ENCODE measurements at regions not wholly inside any gene's neighbourhood (a gene's known extent, or its start where the extent isn't known, plus 50 kb on each side); places are given as distances from the start of the nearest gene placed in this dataset.

DNA sequence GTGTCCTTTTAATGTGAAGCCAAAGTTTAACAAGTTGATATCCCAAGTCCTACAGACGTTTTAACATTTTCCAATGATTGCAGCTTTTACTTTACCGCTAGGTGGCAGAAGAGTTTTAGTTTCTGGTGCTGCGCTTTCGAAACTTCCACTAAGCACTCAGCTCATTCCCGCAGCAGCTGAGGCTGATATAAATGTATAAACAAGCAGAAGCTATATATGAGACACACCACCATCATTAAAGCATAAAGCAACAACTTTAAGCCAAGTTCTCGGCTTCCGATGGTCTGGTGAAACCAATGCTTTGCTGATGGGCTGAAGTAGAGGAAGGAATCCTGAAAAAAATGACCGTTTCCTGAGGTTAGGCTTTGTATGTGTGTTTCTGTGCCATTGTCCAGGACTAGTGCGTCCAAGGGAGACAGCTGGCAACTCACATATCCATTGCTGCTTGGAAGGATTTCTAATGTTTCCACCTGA, 753.9 kb downstream of the OLFM4 start:
- H3K4me1 ChIP-seq (ENCODE audit: low read depth) = peaks cover 7% of the 10 kb centered on the region

DNA sequence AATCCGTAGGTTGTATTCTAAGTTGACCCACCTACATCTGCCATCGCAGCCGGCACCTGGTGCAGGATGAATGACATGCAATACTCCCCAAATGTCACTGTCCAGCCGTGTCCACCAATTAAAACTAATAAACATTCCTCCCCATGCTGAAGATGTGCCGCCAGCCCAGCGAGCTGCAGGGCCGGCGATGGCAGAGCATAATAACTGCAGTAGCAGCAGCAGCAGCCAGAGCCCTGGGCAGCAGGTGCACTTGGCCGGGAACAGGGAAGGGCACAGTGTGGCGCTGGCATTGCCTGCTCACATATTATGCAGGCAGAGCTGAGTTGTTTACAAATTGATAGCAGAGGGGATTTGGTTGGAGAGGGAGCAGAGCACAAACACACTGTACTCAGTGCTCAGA, 754.9 kb downstream of the OLFM4 start:
- Histone ChIP-seq H3K27ac (no peak overlapping the region), H3K9me3 (ENCODE audit: low read depth) (no peaks in the 10 kb centered on the region), H3K4me1 (ENCODE audit: low read depth) (peaks cover 4% of the 10 kb centered on the region), H3K4me3 (no peak overlapping the region), H3K36me3 (no peaks in the 10 kb centered on the region), H3K27me3 (no peaks in the 10 kb centered on the region)
- TF ChIP-seq, protein P1, sequence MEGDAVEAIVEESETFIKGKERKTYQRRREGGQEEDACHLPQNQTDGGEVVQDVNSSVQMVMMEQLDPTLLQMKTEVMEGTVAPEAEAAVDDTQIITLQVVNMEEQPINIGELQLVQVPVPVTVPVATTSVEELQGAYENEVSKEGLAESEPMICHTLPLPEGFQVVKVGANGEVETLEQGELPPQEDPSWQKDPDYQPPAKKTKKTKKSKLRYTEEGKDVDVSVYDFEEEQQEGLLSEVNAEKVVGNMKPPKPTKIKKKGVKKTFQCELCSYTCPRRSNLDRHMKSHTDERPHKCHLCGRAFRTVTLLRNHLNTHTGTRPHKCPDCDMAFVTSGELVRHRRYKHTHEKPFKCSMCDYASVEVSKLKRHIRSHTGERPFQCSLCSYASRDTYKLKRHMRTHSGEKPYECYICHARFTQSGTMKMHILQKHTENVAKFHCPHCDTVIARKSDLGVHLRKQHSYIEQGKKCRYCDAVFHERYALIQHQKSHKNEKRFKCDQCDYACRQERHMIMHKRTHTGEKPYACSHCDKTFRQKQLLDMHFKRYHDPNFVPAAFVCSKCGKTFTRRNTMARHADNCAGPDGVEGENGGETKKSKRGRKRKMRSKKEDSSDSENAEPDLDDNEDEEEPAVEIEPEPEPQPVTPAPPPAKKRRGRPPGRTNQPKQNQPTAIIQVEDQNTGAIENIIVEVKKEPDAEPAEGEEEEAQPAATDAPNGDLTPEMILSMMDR (IDR thresholded peaks at IDR 0.05; ENCODE audit: low read depth, low read length) = no peak
- no peak for DNase-seq (ENCODE audit: low read depth in 1 of 2, low spot score in 1 of 2)

More for the DNA sequence above, 753.9 kb downstream of the OLFM4 start:
- Histone ChIP-seq H3K36me3 (no peaks in the 10 kb centered on the region), H3K4me3 (peak overlapping the region; percentile 2), H3K27me3 (no peaks in the 10 kb centered on the region), H3K27ac (no peak overlapping the region), H3K9me3 (ENCODE audit: low read depth) (no peaks in the 10 kb centered on the region)
- TF ChIP-seq, protein P1 (IDR thresholded peaks at IDR 0.05; ENCODE audit: low read depth, low read length) = peak; percentile 75
- peak; percentile 62 to 84 for DNase-seq (ENCODE audit: low read depth in 1 of 2, low spot score in 1 of 2)

GRCh38 chr13:53788286-53788685, 759.7 kb downstream of the OLFM4 start:
- TF ChIP-seq, protein P1 (IDR thresholded peaks at IDR 0.05; ENCODE audit: low read depth, low read length) = no peak
- Histone ChIP-seq H3K9me3 (ENCODE audit: low read depth) (no peaks in the 10 kb centered on the region), H3K27me3 (no peaks in the 10 kb centered on the region), H3K4me3 (no peak overlapping the region), H3K4me1 (ENCODE audit: low read depth) (no peaks in the 10 kb centered on the region), H3K27ac (no peak overlapping the region), H3K36me3 (no peaks in the 10 kb centered on the region)
- DNase-seq (ENCODE audit: low read depth in 1 of 2, low spot score in 1 of 2) = no peak

DNA sequence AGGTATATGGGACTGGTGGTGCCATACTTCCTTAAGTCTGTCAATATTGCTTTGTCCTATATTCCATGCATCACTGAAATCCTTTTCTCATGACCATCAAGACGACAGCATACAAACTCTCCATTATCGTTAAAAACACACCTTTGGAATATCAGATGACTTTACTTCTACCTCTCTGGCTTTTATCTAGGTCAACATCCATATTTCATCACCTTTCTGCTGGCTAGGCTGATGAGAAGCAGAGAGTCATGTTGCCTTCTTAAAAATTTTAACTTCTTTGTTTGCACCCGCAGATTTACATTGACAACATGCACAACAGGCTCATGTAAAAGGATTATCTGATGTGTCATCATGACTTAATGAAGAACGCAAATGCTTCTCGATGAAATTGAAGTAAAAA, 771.4 kb downstream of the OLFM4 start:
- TF ChIP-seq, protein P1 (IDR thresholded peaks at IDR 0.05; ENCODE audit: low read depth, low read length) = no peak
- no peak overlapping the region for H3K4me3 ChIP-seq
- DNase-seq (ENCODE audit: low read depth in 1 of 2, low spot score in 1 of 2) = no peak

GRCh38 chr13:53807251-53807834, 778.7 kb downstream of the OLFM4 start:
- DNase-seq (ENCODE audit: low read depth in 1 of 2, low spot score in 1 of 2) = no peak
- no peaks in the 10 kb centered on the region for H3K27me3 ChIP-seq
- TF ChIP-seq, protein P1 (IDR thresholded peaks at IDR 0.05; ENCODE audit: low read depth, low read length) = no peak
- no peak overlapping the region for H3K4me3 ChIP-seq
- H3K9me3 ChIP-seq (ENCODE audit: low read depth) = no peaks in the 10 kb centered on the region
- no peaks in the 10 kb centered on the region for H3K36me3 ChIP-seq
- H3K4me1 ChIP-seq (ENCODE audit: low read depth) = no peaks in the 10 kb centered on the region
- no peak overlapping the region for H3K27ac ChIP-seq

More for the DNA sequence above, 771.4 kb downstream of the OLFM4 start:
- no peak overlapping the region for H3K27ac ChIP-seq
- H3K9me3 ChIP-seq (ENCODE audit: low read depth) = no peaks in the 10 kb centered on the region
- H3K36me3 ChIP-seq = no peaks in the 10 kb centered on the region
- H3K4me1 ChIP-seq (ENCODE audit: low read depth) = no peaks in the 10 kb centered on the region
- H3K27me3 ChIP-seq = no peaks in the 10 kb centered on the region
